Occipital lobe (tissue), 1 donor: ENCODE measurements at regions not wholly inside any gene's neighbourhood (a gene's known extent, or its start where the extent isn't known, plus 50 kb on each side); places are given as distances from the start of the nearest gene placed in this dataset.
A peak's percentile ranks its signal among the peaks of the same experiment; 100 is the strongest.
"Not testable (repeated sequence)": the region's sequence is repeated elsewhere in the genome, so short reads cannot be mapped to it uniquely, and the experiment has no call there.

Experiments
- DNase-seq: peaks from one replicate; lab custom pipeline; 2025; lab: John Stamatoyannopoulos, UW

- DNase-seq: no peak
These were observed 205.2 kb upstream of the WSCD1 start for GRCh38 chr17:5864741-5865657.

GRCh38 chr17:5866978-5867377, 203.2 kb upstream of the WSCD1 start:
- no peak for DNase-seq

GRCh38 chr17:5869041-5869745, 201.0 kb upstream of the WSCD1 start:
- no peak for DNase-seq

- no peak for DNase-seq
These were observed 199.8 kb upstream of the WSCD1 start for GRCh38 chr17:5870231-5870953.

DNA sequence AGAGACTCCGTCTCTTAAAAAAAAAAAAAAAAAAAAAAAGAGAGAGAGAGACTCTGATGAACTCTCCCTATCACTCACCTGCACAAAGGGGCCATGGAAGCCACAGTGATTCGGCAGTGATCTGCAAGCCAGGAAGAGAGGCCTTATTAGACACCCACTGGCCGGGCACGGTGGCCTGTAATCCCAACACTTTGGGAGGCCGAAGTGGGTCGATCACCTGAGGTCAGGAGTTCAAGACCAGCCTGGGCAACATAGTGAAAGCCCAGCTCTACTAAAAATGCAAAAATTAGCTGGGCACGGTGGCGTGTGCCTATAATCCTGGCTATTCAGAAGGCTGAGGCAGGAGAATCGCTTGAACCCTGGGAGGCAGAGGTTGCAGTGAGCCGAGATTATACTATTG, 198.5 kb upstream of the WSCD1 start:
- no peak for DNase-seq

- DNase-seq: no peak
These were observed 197.3 kb upstream of the WSCD1 start for GRCh38 chr17:5872831-5873230.

DNA sequence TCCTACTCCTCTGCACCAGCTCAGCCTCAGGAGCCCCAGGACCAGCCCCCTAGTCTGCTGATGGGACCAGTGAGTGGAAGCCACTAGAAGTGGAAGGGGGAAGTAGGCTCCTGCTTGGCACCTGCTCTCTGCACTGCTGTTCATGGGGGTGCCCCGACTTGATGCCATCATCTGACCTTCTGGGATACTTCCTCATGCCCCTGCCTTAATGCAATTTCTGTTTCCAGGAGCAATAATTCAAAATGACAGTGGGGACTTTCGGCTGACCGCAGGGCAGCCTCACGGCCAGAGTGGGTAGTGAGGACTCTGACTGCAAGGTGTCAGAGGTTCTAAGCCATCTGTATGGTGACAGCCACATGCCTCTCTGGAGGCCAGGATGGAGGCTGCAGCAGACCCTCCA, 196.4 kb upstream of the WSCD1 start:
- DNase-seq: no peak

GRCh38 chr17:5874486-5874885, 195.7 kb upstream of the WSCD1 start:
- no peak for DNase-seq

DNA sequence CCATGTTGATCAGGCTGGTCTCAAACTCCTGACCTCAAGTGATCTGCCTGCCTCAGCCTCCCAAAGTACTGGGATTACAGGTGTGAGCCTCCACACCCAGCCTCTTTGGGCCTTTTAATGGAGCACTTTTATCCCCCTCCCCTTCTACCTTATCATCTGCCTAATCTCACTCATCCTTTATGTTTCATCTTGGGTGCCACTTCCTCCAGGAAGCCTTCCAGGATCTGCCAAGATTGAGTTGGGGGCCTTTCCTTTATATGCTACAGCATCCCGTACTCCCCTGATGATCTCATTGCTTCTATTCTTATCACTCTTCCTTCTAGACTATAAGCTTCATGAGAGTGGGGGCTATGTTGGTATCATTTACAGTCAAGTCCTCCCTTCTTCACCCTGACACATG, 192.8 kb upstream of the WSCD1 start:
- no peak for DNase-seq

DNA sequence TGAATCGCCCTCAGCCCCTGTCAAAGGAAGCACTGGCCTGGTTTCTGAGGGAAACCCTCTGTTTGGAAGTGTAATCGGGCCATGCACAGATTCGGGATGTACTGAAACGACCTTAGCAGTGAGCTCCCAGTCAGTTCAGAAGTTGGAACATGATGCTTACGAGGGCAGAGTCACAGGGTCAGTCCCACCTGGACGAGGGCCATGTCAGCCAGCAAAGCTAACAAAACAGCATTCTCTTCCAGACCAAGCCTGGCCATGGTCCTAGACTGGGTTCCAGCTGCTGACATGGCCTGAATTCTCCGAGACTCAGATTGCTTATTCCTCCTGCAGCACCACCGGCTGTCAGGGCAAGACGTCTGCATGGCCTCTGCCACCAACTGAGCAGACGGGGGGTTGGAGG, 192.2 kb upstream of the WSCD1 start:
- peak; percentile 81 for DNase-seq

GRCh38 chr17:5881849-5882248, 188.3 kb upstream of the WSCD1 start:
- no peak for DNase-seq

DNA sequence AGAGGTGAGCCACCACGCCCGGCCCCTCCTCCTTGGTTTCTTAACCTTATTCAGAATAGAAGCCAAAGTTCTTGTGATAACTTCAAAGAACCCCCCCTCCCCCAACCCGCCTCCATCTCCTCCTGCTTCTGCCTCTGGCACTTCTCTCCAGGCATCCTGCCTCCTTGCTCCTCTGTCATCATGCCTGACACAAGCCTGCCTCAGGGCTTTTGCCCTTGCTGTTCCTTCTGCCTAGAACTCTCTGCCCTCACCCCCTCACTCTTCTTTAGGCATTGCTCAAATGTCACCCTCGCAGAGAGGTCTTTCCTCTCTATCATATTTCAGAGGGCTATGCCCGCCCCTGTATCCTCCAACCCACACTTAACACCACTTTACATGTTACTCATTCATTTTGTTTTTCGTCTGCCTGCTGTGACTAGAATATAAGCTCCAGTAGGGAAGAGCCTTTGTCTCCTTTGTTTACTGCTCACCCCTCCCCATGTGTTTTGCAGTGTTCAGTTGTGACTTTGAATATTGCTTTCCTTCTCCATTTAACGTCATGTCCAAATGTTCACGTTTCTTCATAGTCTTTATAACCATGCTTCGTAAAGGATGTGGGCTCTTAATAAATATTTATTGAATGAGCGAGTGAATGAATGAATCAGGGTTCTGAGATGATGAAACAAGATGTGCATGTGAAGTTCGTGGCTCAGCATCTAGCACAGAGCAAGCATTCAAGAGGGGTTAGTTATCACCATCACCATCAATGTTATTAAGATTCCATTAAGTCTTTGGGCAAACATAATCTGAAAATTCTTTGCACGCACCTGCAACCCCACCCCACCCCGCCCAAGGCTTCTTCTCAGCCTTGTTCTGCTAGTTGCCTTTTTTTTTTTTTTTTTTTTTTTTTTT, 186.2 kb upstream of the WSCD1 start:
- DNase-seq: no peak

DNA sequence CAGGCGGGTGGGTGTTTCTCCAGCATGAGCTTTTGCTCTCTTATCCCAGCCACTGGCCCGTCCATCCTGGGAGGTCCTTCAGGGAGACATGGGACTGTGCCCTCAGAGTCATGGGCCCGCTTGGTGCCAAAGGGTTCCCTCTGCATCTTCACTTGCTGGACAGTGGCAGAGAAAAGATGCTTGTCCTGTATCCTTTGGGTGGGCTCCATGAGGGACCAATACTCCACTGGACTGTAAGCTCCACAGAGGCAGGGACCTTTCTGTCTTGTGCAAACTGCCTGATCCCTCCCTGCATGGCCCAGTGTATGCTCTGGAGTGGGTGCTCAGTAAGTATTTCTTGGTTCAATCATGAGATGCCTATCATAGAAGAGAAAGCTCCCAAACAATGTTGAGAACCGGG, 184.8 kb upstream of the WSCD1 start:
- no peak for DNase-seq

- no peak for DNase-seq
These were observed 181.4 kb upstream of the WSCD1 start for GRCh38 chr17:5888811-5889210.

DNA sequence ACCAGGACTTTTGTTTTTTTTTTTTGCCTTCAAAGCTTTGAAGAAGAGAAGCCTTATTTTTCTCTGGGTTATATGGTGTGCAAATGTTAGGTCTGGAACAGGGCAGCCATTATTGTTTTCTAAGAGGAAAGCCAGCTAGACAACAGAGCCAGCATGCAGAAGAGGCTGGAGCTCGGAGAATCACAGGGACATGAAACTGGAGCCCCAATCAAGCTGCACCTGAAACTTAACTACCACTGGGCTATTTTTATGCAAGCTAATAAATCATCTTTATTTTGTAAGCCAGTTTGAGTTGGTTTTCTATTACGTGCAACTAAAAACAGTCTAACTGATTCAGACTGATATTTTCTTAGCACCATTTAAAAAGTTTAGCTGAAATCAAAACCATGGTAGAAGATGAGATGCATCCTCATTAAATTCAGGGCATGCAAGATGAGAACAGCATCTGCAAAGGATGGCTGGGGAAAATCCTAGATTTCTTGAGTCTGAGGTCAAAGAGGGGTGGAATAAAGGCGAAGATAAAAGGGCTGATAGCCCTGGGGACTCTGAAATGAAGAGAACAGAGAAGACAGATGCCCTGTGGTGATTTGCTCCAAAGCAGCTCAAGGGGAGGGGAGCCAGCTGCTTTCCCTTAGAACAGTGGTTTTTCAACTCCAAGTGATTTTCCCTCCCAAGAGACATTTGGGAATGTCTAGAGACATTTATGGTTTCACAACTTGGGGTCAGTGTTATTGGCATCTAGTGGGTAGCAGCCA, 177.1 kb upstream of the WSCD1 start:
- DNase-seq: peak; percentile 14

- DNase-seq: no peak
These were observed 176.4 kb upstream of the WSCD1 start for GRCh38 chr17:5893741-5894140.

DNA sequence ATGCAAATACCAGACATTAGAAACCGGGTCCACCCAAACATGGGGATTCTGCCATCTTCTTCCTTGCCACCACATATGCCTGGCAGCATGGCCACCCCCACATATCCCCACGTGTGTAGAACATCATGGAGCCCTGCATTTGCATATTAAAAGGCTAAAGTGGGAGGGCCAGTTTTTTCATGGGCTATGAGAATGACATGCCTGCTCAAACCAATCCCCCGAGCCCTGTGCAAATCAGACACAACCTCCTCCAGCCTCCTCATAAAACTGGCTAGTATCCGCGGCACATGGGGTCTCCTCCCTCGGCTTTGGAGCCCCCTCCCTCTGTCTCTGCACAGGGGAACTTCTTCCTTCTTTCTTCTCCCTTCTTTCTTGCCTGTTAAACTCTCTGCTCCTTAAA, 174.9 kb upstream of the WSCD1 start:
- no peak for DNase-seq

DNA sequence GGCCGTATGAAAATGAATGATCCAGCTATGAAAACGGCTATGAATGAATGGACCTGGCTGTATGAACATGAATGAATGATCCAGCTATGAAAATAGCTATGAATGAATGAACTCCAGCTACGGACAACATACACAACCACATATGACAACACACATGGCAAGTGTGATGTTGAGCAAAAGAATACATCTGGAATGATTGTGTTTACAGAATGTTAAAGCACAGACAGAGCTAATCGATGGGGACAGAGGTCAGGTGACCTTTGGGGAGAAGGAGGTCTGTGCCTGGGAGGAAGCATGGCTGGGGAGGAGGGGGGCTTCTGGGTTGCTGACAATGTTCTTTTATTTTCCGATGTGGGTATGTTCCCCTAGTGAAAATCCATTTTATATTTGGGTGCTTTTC, 174.0 kb upstream of the WSCD1 start:
- no peak for DNase-seq

GRCh38 chr17:5897275-5897911, 172.8 kb upstream of the WSCD1 start:
- DNase-seq: no peak

GRCh38 chr17:5897981-5898380, 172.2 kb upstream of the WSCD1 start:
- not testable (repeated sequence) for DNase-seq
